ENCODE measurements at regions not wholly inside any gene's neighbourhood (a gene's known extent, or its start where the extent isn't known, plus 50 kb on each side); places are given as distances from the start of the nearest gene placed in this dataset.

DNA sequence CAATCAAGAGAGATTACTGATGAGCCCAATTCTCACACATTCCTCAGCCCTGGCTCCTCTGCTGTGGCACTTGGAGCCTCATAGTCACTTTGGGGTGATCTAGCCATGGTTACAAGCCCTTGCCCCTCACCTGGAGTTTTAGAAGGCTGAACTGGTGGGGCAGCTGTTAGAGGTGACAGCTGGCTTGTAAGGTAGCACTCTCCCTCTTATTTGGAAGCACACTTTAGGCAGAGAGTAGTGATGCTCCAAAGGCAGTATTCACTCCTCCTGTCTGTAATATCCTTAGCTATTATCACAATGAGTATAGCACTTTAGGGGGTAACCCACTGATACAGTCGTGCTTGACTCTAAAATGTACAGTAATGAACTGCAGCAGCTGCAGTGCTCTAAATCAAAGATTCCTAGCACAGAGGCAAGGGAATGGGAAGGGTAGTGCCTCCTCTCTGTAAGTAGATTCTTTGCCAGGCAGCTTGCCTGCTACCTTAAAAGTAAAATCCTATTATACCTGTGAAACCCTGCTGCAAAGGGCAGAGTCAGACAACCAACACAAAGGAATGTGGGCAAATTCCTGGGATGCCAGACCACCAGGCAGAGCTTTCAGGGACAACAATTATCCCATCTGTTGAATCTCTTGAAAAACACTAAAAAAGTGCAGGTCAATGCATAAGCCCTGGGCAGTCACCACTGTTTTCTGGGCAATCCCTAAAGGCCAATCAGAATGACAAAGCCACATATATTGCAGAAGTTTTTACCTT lies 336.3 kb downstream of the NOVA1 start:
- DNase-seq, result no peak
- TF ChIP-seq, protein P1, sequence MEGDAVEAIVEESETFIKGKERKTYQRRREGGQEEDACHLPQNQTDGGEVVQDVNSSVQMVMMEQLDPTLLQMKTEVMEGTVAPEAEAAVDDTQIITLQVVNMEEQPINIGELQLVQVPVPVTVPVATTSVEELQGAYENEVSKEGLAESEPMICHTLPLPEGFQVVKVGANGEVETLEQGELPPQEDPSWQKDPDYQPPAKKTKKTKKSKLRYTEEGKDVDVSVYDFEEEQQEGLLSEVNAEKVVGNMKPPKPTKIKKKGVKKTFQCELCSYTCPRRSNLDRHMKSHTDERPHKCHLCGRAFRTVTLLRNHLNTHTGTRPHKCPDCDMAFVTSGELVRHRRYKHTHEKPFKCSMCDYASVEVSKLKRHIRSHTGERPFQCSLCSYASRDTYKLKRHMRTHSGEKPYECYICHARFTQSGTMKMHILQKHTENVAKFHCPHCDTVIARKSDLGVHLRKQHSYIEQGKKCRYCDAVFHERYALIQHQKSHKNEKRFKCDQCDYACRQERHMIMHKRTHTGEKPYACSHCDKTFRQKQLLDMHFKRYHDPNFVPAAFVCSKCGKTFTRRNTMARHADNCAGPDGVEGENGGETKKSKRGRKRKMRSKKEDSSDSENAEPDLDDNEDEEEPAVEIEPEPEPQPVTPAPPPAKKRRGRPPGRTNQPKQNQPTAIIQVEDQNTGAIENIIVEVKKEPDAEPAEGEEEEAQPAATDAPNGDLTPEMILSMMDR (IDR thresholded peaks at IDR 0.05), result no peak
- no peak overlapping the region for H3K27ac ChIP-seq
- no peaks in the 10 kb centered on the region for H3K27me3 ChIP-seq
- no peaks in the 10 kb centered on the region for H3K4me1 ChIP-seq
- no peaks in the 10 kb centered on the region for H3K36me3 ChIP-seq
- intact Hi-C loops (cut with DNase I), result no loop called here
- 22 to 43% (median 35%) methylated on average over 1 of the region's 1 CpG for WGBS, 4 donors
- no peak overlapping the region for H3K4me3 ChIP-seq
- ATAC-seq, result no peak
- H3K9me3 ChIP-seq, result no peaks in the 10 kb centered on the region

DNA sequence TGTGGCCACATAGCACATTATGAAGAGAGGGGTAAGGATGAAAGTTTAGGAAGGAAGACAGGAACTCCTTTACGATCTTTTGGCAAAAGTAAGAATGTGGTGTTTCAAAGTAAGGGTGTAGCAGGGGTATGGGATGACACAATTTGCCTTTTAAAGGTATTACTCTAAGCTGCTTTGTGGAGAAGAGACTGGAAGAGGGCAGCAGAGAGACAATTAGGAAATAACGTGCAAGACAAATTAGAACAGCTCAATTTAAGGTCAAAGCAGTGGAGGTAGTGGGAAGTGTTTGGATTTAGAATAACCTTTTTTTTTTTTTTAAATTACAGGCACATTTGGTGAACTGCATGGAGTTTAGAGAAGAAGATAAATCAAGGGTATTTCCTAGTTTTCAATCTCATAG lies 342.6 kb downstream of the NOVA1 start:
- WGBS, 4 donors, result 16 to 27% (median 20%) methylated on average over 2 of the region's 2 CpGs
- ATAC-seq, result no peak

DNA sequence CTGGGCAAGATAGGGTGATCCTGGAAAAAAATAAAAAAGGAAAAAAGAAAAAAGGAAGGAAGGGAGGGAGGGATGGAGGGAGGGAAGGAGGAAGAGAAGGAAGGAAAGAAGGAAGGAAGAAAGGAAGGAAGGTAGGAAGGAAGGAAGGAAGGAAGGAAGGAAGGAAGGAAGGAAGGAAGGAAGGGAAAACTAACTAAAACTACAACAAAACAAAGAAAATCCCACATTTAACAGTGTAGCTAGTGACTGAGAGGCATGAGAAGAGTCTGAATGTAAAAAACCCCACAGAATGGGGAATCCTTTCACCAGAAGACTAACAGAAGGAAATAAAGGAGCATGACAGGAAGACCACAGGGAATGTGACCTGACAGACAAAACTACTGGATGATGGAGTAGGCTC lies 345.7 kb downstream of the NOVA1 start:
- intact Hi-C loops (cut with DNase I), result no loop called here
- ATAC-seq (no peak), DNase-seq (no peak)
- Histone ChIP-seq H3K36me3 (no peaks in the 10 kb centered on the region), H3K27me3 (no peaks in the 10 kb centered on the region), H3K9me3 (peaks cover 0 to 7% (median 0%) of the 10 kb centered on the region in 12 donors), H3K4me1 (no peaks in the 10 kb centered on the region), H3K27ac (no peak overlapping the region), H3K4me3 (no peak overlapping the region)
- TF ChIP-seq, protein P1 (IDR thresholded peaks at IDR 0.05), result no peak

More for the DNA sequence above, 342.6 kb downstream of the NOVA1 start:
- TF ChIP-seq, protein P1 (IDR thresholded peaks at IDR 0.05), result peak in 4 of 12 donors; percentile 16 to 26 (median 22)
- TF ChIP-seq POLR2A (IDR thresholded peaks at IDR 0.05), result no peak
- no peak overlapping the region for H3K4me3 ChIP-seq
- no peak for DNase-seq
- H3K9me3 ChIP-seq, result no peaks in the 10 kb centered on the region
- H3K27me3 ChIP-seq, result no peaks in the 10 kb centered on the region
- H3K36me3 ChIP-seq, result no peaks in the 10 kb centered on the region
- H3K4me1 ChIP-seq, result no peaks in the 10 kb centered on the region
- intact Hi-C loops (cut with DNase I), result no loop called here
- H3K27ac ChIP-seq, result no peak overlapping the region

DNA sequence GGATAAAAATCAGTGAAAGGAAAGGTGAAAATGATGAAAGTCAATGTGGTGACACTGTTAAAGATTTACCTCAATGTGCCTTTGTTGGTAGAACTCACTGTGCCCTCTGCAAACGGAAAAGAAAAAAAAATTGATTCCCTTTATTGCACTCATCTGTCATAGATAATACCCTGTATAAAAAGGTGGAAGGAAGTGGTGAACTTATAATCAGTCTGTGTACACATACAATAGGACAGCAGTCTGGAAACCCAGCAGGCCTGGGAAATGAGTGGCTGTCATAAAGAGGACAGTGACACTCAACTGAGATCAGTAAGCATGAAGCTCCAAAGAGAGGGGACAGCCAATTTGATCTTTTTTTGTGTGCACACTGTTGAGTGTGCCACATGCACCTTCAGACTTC lies 364.7 kb downstream of the NOVA1 start:
- H3K9me3 ChIP-seq, result no peaks in the 10 kb centered on the region
- intact Hi-C loops (cut with DNase I), result no loop called here

More for the DNA sequence above, 364.7 kb downstream of the NOVA1 start:
- no peaks in the 10 kb centered on the region for H3K4me1 ChIP-seq
- no peaks in the 10 kb centered on the region for H3K27me3 ChIP-seq
- no peak for TF ChIP-seq POLR2A (IDR thresholded peaks at IDR 0.05)
- TF ChIP-seq, protein P1 (IDR thresholded peaks at IDR 0.05), result no peak
- no peaks in the 10 kb centered on the region for H3K36me3 ChIP-seq
- H3K27ac ChIP-seq, result no peak overlapping the region
- no peak for ATAC-seq
- no peak for DNase-seq
- WGBS, 4 donors, result 53 to 64% (median 54%) methylated on average over 1 of the region's 1 CpG
- no peak overlapping the region for H3K4me3 ChIP-seq
